ENCODE measurements at regions not wholly inside any gene's neighbourhood (a gene's known extent, or its start where the extent isn't known, plus 50 kb on each side); places are given as distances from the start of the nearest gene placed in this dataset.

DNA sequence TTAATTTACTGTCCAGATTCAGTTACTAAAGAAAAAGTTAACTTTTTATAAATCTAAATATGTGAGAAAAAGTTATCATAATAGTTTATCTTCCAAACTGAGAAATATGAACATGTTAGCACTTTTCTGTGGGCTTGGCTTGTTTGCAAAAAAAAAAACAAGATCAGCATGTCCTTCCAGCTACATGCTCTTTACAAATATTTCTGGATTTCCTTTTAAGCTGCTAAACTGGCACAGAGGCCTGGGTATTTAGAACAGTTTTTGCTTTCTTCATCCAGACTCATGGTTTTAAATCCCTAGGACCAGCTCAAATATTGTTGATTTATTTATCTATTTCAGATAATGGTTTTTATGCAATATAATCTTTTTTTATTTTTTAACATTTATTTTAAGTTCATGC is 1444.5 kb upstream of the FLRT2 start:
- H2AFZ ChIP-seq (ENCODE audit: low read depth, low read length), result no peak overlapping the region
- no peak overlapping the region for H3K4me3 ChIP-seq (ENCODE audit: insufficient read depth in 1 of 2, low read depth in 1 of 2, low read length in 2 of 2)
- no peak overlapping the region for H4K8ac ChIP-seq (ENCODE audit: low read length)
- no peak overlapping the region for H2BK15ac ChIP-seq (ENCODE audit: low read depth, poor library complexity, severe bottlenecking)
- no peak overlapping the region for H3K14ac ChIP-seq (ENCODE audit: low read length in 2 of 2)
- no peak overlapping the region for H3K4ac ChIP-seq (ENCODE audit: low read depth in 1 of 2, low read length in 2 of 2)
- no peak overlapping the region for H3K9ac ChIP-seq (ENCODE audit: low read length)
- H3K27me3 ChIP-seq (ENCODE audit: control insufficient read depth in 1 of 2, insufficient read depth in 1 of 2, low read length in 2 of 2), result no peaks in the 10 kb centered on the region
- no peaks in the 10 kb centered on the region for H3K36me3 ChIP-seq (ENCODE audit: control insufficient read depth in 1 of 2, insufficient read depth in 2 of 2, low read depth in 1 of 2, low read length in 2 of 2)
- H3K4me1 ChIP-seq (ENCODE audit: control insufficient read depth, insufficient read depth, low read depth, low read length), result no peaks in the 10 kb centered on the region
- no peak overlapping the region for H2BK120ac ChIP-seq (ENCODE audit: low read depth, low read length)
- no peak overlapping the region for H4K91ac ChIP-seq (ENCODE audit: low read length)
- H2BK5ac ChIP-seq (ENCODE audit: low read depth, low read length, poor library complexity, severe bottlenecking), result no peak overlapping the region
- H3K79me1 ChIP-seq (replicated peaks; ENCODE audit: low read length, poor library complexity, severe bottlenecking), result no peaks in the 10 kb centered on the region
- no peak overlapping the region for H3K18ac ChIP-seq (ENCODE audit: low read depth in 1 of 2, low read length in 2 of 2)
- no peak overlapping the region for H2BK12ac ChIP-seq (ENCODE audit: low read length in 2 of 2)
- H2AK5ac ChIP-seq (ENCODE audit: low read length, severe bottlenecking), result no peak overlapping the region
- H3K23ac ChIP-seq (ENCODE audit: low read length in 2 of 2), result no peak overlapping the region
- no peak for DNase-seq
- H3K27ac ChIP-seq (ENCODE audit: low read length, poor library complexity, severe bottlenecking), result no peak overlapping the region
- no peaks in the 10 kb centered on the region for H3K9me3 ChIP-seq (ENCODE audit: control insufficient read depth, low read length)
- H3K4me2 ChIP-seq (ENCODE audit: low read length, poor library complexity, severe bottlenecking), result no peak overlapping the region

- H3K18ac ChIP-seq (ENCODE audit: low read depth in 1 of 2, low read length in 2 of 2), result no peak overlapping the region
- no peaks in the 10 kb centered on the region for H3K9me3 ChIP-seq (ENCODE audit: control insufficient read depth, low read length)
- H3K9ac ChIP-seq (ENCODE audit: low read length), result no peak overlapping the region
- no peak overlapping the region for H2AFZ ChIP-seq (ENCODE audit: low read depth, low read length)
- no peak overlapping the region for H2BK15ac ChIP-seq (ENCODE audit: low read depth, poor library complexity, severe bottlenecking)
- H2AK5ac ChIP-seq (ENCODE audit: low read length, severe bottlenecking), result no peak overlapping the region
- 83% methylated on average over 1 of the region's 4 CpGs for WGBS
- H3K27me3 ChIP-seq (ENCODE audit: control insufficient read depth in 1 of 2, insufficient read depth in 1 of 2, low read length in 2 of 2), result no peaks in the 10 kb centered on the region
- H3K36me3 ChIP-seq (ENCODE audit: control insufficient read depth in 1 of 2, insufficient read depth in 2 of 2, low read depth in 1 of 2, low read length in 2 of 2), result no peaks in the 10 kb centered on the region
- H2BK12ac ChIP-seq (ENCODE audit: low read length in 2 of 2), result no peak overlapping the region
- no peak for DNase-seq
- H2BK5ac ChIP-seq (ENCODE audit: low read depth, low read length, poor library complexity, severe bottlenecking), result no peak overlapping the region
- H3K4me3 ChIP-seq (ENCODE audit: insufficient read depth in 1 of 2, low read depth in 1 of 2, low read length in 2 of 2), result no peak overlapping the region
- H3K14ac ChIP-seq (ENCODE audit: low read length in 2 of 2), result no peak overlapping the region
- H4K91ac ChIP-seq (ENCODE audit: low read length), result no peak overlapping the region
- H3K4ac ChIP-seq (ENCODE audit: low read depth in 1 of 2, low read length in 2 of 2), result no peak overlapping the region
- H4K8ac ChIP-seq (ENCODE audit: low read length), result no peak overlapping the region
- no peaks in the 10 kb centered on the region for H3K79me1 ChIP-seq (replicated peaks; ENCODE audit: low read length, poor library complexity, severe bottlenecking)
- H3K4me2 ChIP-seq (ENCODE audit: low read length, poor library complexity, severe bottlenecking), result no peak overlapping the region
- no peaks in the 10 kb centered on the region for H3K4me1 ChIP-seq (ENCODE audit: control insufficient read depth, insufficient read depth, low read depth, low read length)
- no peak overlapping the region for H3K27ac ChIP-seq (ENCODE audit: low read length, poor library complexity, severe bottlenecking)
- H3K23ac ChIP-seq (ENCODE audit: low read length in 2 of 2), result no peak overlapping the region
- H2BK120ac ChIP-seq (ENCODE audit: low read depth, low read length), result no peak overlapping the region
These were observed 1443.2 kb upstream of the FLRT2 start for GRCh38 chr14:84086714-84087113.

DNA sequence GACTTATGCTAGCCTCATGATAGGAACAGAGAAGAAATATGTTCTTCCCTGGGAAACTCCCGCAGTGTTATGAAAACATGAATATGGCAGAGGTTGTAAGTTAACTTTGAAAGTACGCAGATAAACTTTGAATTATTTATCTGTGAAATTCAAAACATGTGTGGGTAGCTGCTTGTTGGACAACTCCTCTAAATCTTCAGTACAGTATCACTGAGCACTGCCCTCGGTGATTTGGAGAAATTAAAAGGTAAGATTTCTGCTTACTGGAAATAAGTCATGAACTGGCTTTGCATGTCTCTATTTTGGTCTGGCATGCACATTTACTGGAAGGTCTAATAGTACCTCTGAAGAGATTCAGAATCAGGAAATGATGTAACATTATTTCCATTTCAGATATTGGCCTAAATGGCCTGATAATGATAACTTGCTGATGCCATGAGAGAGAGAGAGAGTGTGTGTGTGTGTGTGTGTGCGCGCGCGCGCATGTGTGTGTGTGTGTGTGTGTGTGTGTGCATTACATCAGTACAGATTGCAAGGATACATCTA is 1441.9 kb upstream of the FLRT2 start:
- no peak for DNase-seq
- H3K4me3 ChIP-seq (ENCODE audit: insufficient read depth in 1 of 2, low read depth in 1 of 2, low read length in 2 of 2), result no peak overlapping the region
- H3K79me1 ChIP-seq (replicated peaks; ENCODE audit: low read length, poor library complexity, severe bottlenecking), result no peaks in the 10 kb centered on the region
- no peak overlapping the region for H3K4me2 ChIP-seq (ENCODE audit: low read length, poor library complexity, severe bottlenecking)
- H3K27ac ChIP-seq (ENCODE audit: low read length, poor library complexity, severe bottlenecking), result no peak overlapping the region
- H2BK15ac ChIP-seq (ENCODE audit: low read depth, poor library complexity, severe bottlenecking), result no peak overlapping the region
- H3K4ac ChIP-seq (ENCODE audit: low read depth in 1 of 2, low read length in 2 of 2), result no peak overlapping the region
- no peak overlapping the region for H3K23ac ChIP-seq (ENCODE audit: low read length in 2 of 2)
- H2BK12ac ChIP-seq (ENCODE audit: low read length in 2 of 2), result no peak overlapping the region
- no peaks in the 10 kb centered on the region for H3K4me1 ChIP-seq (ENCODE audit: control insufficient read depth, insufficient read depth, low read depth, low read length)
- H3K9me3 ChIP-seq (ENCODE audit: control insufficient read depth, low read length), result no peaks in the 10 kb centered on the region
- peak overlapping the region; percentile 22 for H4K8ac ChIP-seq (ENCODE audit: low read length)
- H2BK120ac ChIP-seq (ENCODE audit: low read depth, low read length), result no peak overlapping the region
- 86% methylated on average over 3 of the region's 8 CpGs for WGBS
- H2AFZ ChIP-seq (ENCODE audit: low read depth, low read length), result no peak overlapping the region
- H3K18ac ChIP-seq (ENCODE audit: low read depth in 1 of 2, low read length in 2 of 2), result no peak overlapping the region
- no peak overlapping the region for H3K9ac ChIP-seq (ENCODE audit: low read length)
- no peak overlapping the region for H2BK5ac ChIP-seq (ENCODE audit: low read depth, low read length, poor library complexity, severe bottlenecking)
- no peak overlapping the region for H2AK5ac ChIP-seq (ENCODE audit: low read length, severe bottlenecking)
- H3K36me3 ChIP-seq (ENCODE audit: control insufficient read depth in 1 of 2, insufficient read depth in 2 of 2, low read depth in 1 of 2, low read length in 2 of 2), result no peaks in the 10 kb centered on the region
- H4K91ac ChIP-seq (ENCODE audit: low read length), result no peak overlapping the region
- H3K27me3 ChIP-seq (ENCODE audit: control insufficient read depth in 1 of 2, insufficient read depth in 1 of 2, low read length in 2 of 2), result no peaks in the 10 kb centered on the region
- no peak overlapping the region for H3K14ac ChIP-seq (ENCODE audit: low read length in 2 of 2)

DNA sequence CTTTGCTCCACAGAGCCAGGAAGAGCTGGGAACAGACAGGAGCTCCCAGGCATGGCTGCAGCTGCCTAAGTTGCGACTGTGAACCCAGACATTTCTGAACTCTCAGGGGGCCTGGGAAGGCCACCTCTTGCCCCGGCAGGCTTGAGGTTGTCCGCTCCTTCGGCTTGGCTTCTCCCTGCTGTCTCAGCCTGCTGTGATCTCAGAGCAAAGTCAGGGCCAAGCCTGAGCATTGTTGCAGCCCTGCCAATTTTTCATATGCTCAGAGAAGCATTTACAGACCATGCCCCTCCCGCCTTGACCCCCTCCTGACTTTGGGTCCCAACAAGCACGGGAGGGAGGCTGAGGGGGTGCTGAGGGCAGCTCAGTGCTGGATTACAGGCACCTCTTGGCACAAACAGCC is 1439.1 kb upstream of the FLRT2 start:
- H2BK15ac ChIP-seq (ENCODE audit: low read depth, poor library complexity, severe bottlenecking), result no peak overlapping the region
- no peaks in the 10 kb centered on the region for H3K4me1 ChIP-seq (ENCODE audit: control insufficient read depth, insufficient read depth, low read depth, low read length)
- H3K18ac ChIP-seq (ENCODE audit: low read depth in 1 of 2, low read length in 2 of 2), result no peak overlapping the region
- no peaks in the 10 kb centered on the region for H3K36me3 ChIP-seq (ENCODE audit: control insufficient read depth in 1 of 2, insufficient read depth in 2 of 2, low read depth in 1 of 2, low read length in 2 of 2)
- DNase-seq, result no peak
- WGBS, result 79% methylated on average over 6 of the region's 6 CpGs
- no peaks in the 10 kb centered on the region for H3K79me1 ChIP-seq (replicated peaks; ENCODE audit: low read length, poor library complexity, severe bottlenecking)
- no peak overlapping the region for H3K9ac ChIP-seq (ENCODE audit: low read length)
- no peak overlapping the region for H2BK12ac ChIP-seq (ENCODE audit: low read length in 2 of 2)
- H4K91ac ChIP-seq (ENCODE audit: low read length), result no peak overlapping the region
- H3K4me3 ChIP-seq (ENCODE audit: insufficient read depth in 1 of 2, low read depth in 1 of 2, low read length in 2 of 2), result no peak overlapping the region
- no peak overlapping the region for H3K14ac ChIP-seq (ENCODE audit: low read length in 2 of 2)
- no peak overlapping the region for H3K4me2 ChIP-seq (ENCODE audit: low read length, poor library complexity, severe bottlenecking)
- no peak overlapping the region for H3K23ac ChIP-seq (ENCODE audit: low read length in 2 of 2)
- no peak overlapping the region for H2AK5ac ChIP-seq (ENCODE audit: low read length, severe bottlenecking)
- no peak overlapping the region for H3K27ac ChIP-seq (ENCODE audit: low read length, poor library complexity, severe bottlenecking)
- H2BK120ac ChIP-seq (ENCODE audit: low read depth, low read length), result no peak overlapping the region
- no peak overlapping the region for H4K8ac ChIP-seq (ENCODE audit: low read length)
- H2BK5ac ChIP-seq (ENCODE audit: low read depth, low read length, poor library complexity, severe bottlenecking), result no peak overlapping the region
- no peak overlapping the region for H3K4ac ChIP-seq (ENCODE audit: low read depth in 1 of 2, low read length in 2 of 2)
- H3K9me3 ChIP-seq (ENCODE audit: control insufficient read depth, low read length), result no peaks in the 10 kb centered on the region
- H2AFZ ChIP-seq (ENCODE audit: low read depth, low read length), result no peak overlapping the region
- H3K27me3 ChIP-seq (ENCODE audit: control insufficient read depth in 1 of 2, insufficient read depth in 1 of 2, low read length in 2 of 2), result no peaks in the 10 kb centered on the region
